CD4-positive, alpha-beta T cell (primary cell): ENCODE measurements at regions not wholly inside any gene's neighbourhood (a gene's known extent, or its start where the extent isn't known, plus 50 kb on each side); places are given as distances from the start of the nearest gene placed in this dataset.

Source experiments
- ATAC-seq: fragments of 200-7000 bp; cut with Tn5 transposase; one replicate; pipeline ENCODE4 v1.10.0; 2022; ENCODE audit warnings: mild to moderate bottlenecking; ENCODE audit not compliant: poor library complexity
- CTCF ChIA-PET: fragments of 350-600 bp; sonication (Branson Sonifier 250); formaldehyde crosslinking; loops from one replicate; lab custom pipeline; 2021; ENCODE audit warnings: antibody characterized with exemption, inconsistent platforms; lab: Charles Lee
- POLR2A ChIA-PET: fragments of 350-600 bp; sonication (Branson Sonifier 250); formaldehyde crosslinking; loops from one replicate; lab custom pipeline; 2021; ENCODE audit warnings: antibody characterized with exemption, inconsistent platforms; lab: Charles Lee
- DNase-seq, 14 experiments: peaks; one replicate each; pipeline ENCODE4 v3.0.0-alpha.2; 2013 to 2020; ENCODE audit warnings: mixed read lengths in 2 of 14
- H3K27ac ChIP-seq, 2 donors: one replicate each; pipeline versions ENCODE4 v1.5.1 to v1.7.0; 2013; ENCODE audit warnings: low read length in 2 of 2, low read depth in 1 of 2, mild to moderate bottlenecking in 1 of 2
- H3K27me3 ChIP-seq, 2 experiments: 1 replicate in 1 of 2; 2 replicates in 1 of 2; pipeline versions ENCODE4 v1.6.1 to v1.7.0; 2013; ENCODE audit warnings: low read length in 2 of 2, control low read depth in 1 of 2, mild to moderate bottlenecking in 1 of 2, moderate library complexity in 1 of 2; ENCODE audit not compliant: insufficient read depth in 2 of 2, control insufficient read depth in 1 of 2
- H3K36me3 ChIP-seq: one replicate; pipeline ENCODE4 v1.6.1; 2013; ENCODE audit warnings: low read length, control low read depth; ENCODE audit not compliant: insufficient read depth
- H3K4me1 ChIP-seq: one replicate; pipeline ENCODE4 v1.6.1; 2013; ENCODE audit warnings: low read length, control low read depth; ENCODE audit not compliant: insufficient read depth
- H3K4me3 ChIP-seq: one replicate; pipeline ENCODE4 v1.5.1; 2013; ENCODE audit warnings: mild to moderate bottlenecking, low read length, moderate library complexity
- H3K9me3 ChIP-seq, 2 experiments: 1 replicate in 1 of 2; 2 replicates in 1 of 2; pipeline versions ENCODE4 v1.6.1 to v1.7.0; 2013; ENCODE audit warnings: low read length in 2 of 2, mild to moderate bottlenecking in 2 of 2, control low read depth in 1 of 2, moderate library complexity in 1 of 2; ENCODE audit not compliant: control insufficient read depth in 1 of 2, insufficient read depth in 1 of 2
- H3K27ac Mint-ChIP-seq: one replicate; pipeline ENCODE4 v1.8.0; 2020; ENCODE audit warnings: mixed read lengths
- H3K27me3 Mint-ChIP-seq: one replicate; pipeline ENCODE4 v1.8.0; 2021; ENCODE audit warnings: mixed read lengths
- H3K36me3 Mint-ChIP-seq: one replicate; pipeline ENCODE4 v1.8.0; 2021; ENCODE audit warnings: low read depth, mixed read lengths
- H3K4me1 Mint-ChIP-seq: one replicate; pipeline ENCODE4 v1.8.0; 2021; ENCODE audit warnings: low read depth, mixed read lengths
- H3K4me3 Mint-ChIP-seq: one replicate; pipeline ENCODE4 v1.8.0; 2020; ENCODE audit warnings: mild to moderate bottlenecking, mixed read lengths
- H3K9me3 Mint-ChIP-seq: one replicate; pipeline ENCODE4 v1.8.0; 2020; ENCODE audit warnings: mixed read lengths
- intact Hi-C, 2 experiments: fragments of 100-400 bp; cut with DNase I in 1 of 2; cut with micrococcal nuclease in 1 of 2; formaldehyde crosslinking; loops; one replicate each; pipeline versions ENCODE4 v1.15.1 to v1.9.0; 2023 to 2025; cut with DNase I, micrococcal nuclease
- TF ChIP-seq, protein P1 (sequence below): fragments of 200-600 bp; IDR thresholded peaks from one replicate; pipeline ENCODE4 v1.8.0; 2022; ENCODE audit warnings: antibody characterized with exemption, mild to moderate bottlenecking

- no peak for ATAC-seq
- peaks cover 6% of the 10 kb centered on the region for H3K27me3 Mint-ChIP-seq
Observed at GRCh38 chr5:61882901-61883500, 423.0 kb upstream of the KIF2A start.

DNA sequence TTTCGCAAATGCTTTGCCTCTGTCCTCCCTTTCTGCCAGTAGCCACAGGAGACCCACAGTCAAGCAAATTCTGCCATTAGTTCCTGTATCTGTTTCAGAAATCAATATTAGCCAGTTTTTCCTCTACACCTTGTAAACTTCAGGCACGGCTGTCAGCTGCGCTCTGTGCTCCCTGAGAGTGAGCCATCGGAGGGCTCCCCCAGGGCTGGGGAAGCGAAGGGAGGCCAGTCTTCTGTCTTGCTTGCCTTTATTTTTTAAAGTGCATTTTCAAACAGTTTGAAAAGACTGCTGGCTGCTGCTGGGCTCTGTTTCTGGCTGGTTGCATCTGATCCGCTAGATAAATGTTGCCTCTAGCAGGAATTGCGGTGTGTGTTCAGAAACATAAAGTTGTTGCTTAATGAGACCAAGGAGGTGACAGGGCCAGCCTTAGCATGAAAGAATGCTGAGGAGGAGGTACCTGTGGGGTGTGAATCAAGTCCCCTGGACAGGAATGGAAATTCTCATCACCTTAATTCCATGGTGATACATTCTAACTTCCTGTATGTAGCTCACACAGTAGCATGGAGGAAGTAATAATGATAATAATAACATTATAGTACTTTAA is 421.7 kb upstream of the KIF2A start:
- Mint-ChIP-seq H3K4me1 (no peaks in the 10 kb centered on the region), H3K36me3 (no peaks in the 10 kb centered on the region), H3K4me3 (no peak overlapping the region), H3K27me3 (peaks cover 6% of the 10 kb centered on the region), H3K27ac (no peak overlapping the region), H3K9me3 (peaks cover 14% of the 10 kb centered on the region)
- no peaks in the 10 kb centered on the region for H3K36me3 ChIP-seq
- H3K4me3 ChIP-seq = no peak overlapping the region
- no peaks in the 10 kb centered on the region for H3K27me3 ChIP-seq
- TF ChIP-seq, protein P1, sequence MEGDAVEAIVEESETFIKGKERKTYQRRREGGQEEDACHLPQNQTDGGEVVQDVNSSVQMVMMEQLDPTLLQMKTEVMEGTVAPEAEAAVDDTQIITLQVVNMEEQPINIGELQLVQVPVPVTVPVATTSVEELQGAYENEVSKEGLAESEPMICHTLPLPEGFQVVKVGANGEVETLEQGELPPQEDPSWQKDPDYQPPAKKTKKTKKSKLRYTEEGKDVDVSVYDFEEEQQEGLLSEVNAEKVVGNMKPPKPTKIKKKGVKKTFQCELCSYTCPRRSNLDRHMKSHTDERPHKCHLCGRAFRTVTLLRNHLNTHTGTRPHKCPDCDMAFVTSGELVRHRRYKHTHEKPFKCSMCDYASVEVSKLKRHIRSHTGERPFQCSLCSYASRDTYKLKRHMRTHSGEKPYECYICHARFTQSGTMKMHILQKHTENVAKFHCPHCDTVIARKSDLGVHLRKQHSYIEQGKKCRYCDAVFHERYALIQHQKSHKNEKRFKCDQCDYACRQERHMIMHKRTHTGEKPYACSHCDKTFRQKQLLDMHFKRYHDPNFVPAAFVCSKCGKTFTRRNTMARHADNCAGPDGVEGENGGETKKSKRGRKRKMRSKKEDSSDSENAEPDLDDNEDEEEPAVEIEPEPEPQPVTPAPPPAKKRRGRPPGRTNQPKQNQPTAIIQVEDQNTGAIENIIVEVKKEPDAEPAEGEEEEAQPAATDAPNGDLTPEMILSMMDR = no peak
- intact Hi-C loops = no loop called here
- H3K4me1 ChIP-seq = no peaks in the 10 kb centered on the region
- DNase-seq (no peak), ATAC-seq (no peak)
- POLR2A ChIA-PET = no interaction called here
- CTCF ChIA-PET = no interaction called here
- no peak overlapping the region for H3K27ac ChIP-seq
- peaks cover 0 to 7% of the 10 kb centered on the region in 2 experiments for H3K9me3 ChIP-seq

More at GRCh38 chr5:61882901-61883500, 423.0 kb upstream of the KIF2A start:
- no peak overlapping the region for H3K4me3 ChIP-seq
- H3K27me3 ChIP-seq = no peaks in the 10 kb centered on the region
- Mint-ChIP-seq H3K36me3 (no peaks in the 10 kb centered on the region), H3K9me3 (peaks cover 3% of the 10 kb centered on the region), H3K27ac (no peak overlapping the region), H3K4me3 (no peak overlapping the region), H3K4me1 (no peaks in the 10 kb centered on the region)
- ChIA-PET POLR2A (no interaction called here), CTCF (no interaction called here)
- H3K27ac ChIP-seq = no peak overlapping the region
- H3K36me3 ChIP-seq = no peaks in the 10 kb centered on the region
- H3K9me3 ChIP-seq = peaks cover 0 to 7% of the 10 kb centered on the region in 2 experiments
- no peak for DNase-seq
- no peaks in the 10 kb centered on the region for H3K4me1 ChIP-seq
- intact Hi-C loops = no loop called here
- TF ChIP-seq, protein P1 = no peak

DNA sequence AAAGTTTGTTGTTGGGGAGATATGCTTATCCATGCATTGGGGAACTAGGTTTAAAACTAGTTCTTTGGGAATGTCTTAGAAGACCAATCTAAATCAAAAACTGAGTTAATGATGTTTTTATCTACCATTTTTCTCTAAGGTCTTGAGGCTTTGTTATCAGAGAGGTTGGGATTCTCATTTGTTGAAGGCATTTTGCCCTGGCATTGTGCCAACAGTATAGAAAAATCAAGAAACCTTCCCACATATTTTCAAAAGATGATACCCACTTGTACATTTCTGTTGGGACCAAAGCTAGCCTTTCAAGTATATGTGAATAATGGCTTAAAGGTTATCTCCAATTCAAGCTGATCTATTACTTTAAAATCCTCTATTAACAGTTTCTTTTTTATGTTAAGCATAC is 419.8 kb upstream of the KIF2A start:
- CTCF ChIA-PET = no interaction called here

More for the DNA sequence above, 419.8 kb upstream of the KIF2A start:
- intact Hi-C loops = no loop called here
- H3K4me3 ChIP-seq = no peak overlapping the region
- Mint-ChIP-seq H3K9me3 (peaks cover 15% of the 10 kb centered on the region), H3K4me1 (no peaks in the 10 kb centered on the region), H3K4me3 (no peak overlapping the region), H3K27me3 (peaks cover 6% of the 10 kb centered on the region), H3K27ac (no peak overlapping the region), H3K36me3 (no peaks in the 10 kb centered on the region)
- TF ChIP-seq, protein P1 = no peak
- no peaks in the 10 kb centered on the region for H3K4me1 ChIP-seq
- H3K9me3 ChIP-seq = peaks cover 0 to 6% of the 10 kb centered on the region in 2 experiments
- POLR2A ChIA-PET = no interaction called here
- H3K27ac ChIP-seq = no peak overlapping the region
- H3K27me3 ChIP-seq = no peaks in the 10 kb centered on the region
- no peak for DNase-seq
- no peak for ATAC-seq
- no peaks in the 10 kb centered on the region for H3K36me3 ChIP-seq
